RWPE2 (cell line): ENCODE measurements at regions not wholly inside any gene's neighbourhood (a gene's known extent, or its start where the extent isn't known, plus 50 kb on each side); places are given as distances from the start of the nearest gene placed in this dataset.

Experiments
- ATAC-seq: fragments of 200-7000 bp; cut with Tn5 transposase; 3 replicates; pipeline ENCODE4 v1.9.1; 2021; ENCODE audit warnings: low read depth
- DNase-seq: peaks from one replicate; pipeline ENCODE4 v3.0.0-alpha.2; 2020; ENCODE audit warnings: low spot score
- H3K27ac ChIP-seq: fragments of 450-650 bp; 2 replicates; pipeline ENCODE4 v1.5.1; 2017; ENCODE audit warnings: mild to moderate bottlenecking; ENCODE audit not compliant: poor library complexity, severe bottlenecking
- H3K27me3 ChIP-seq: fragments of 250-450 bp; sonication (Bioruptor Pico); 2 replicates; pipeline ENCODE4 v1.5.1; 2021; ENCODE audit warnings: mild to moderate bottlenecking, moderate library complexity; ENCODE audit not compliant: insufficient read depth, poor library complexity, severe bottlenecking
- H3K36me3 ChIP-seq: fragments of 250-450 bp; sonication (Bioruptor Pico); 2 replicates; pipeline ENCODE4 v1.5.1; 2020; ENCODE audit warnings: low read depth, mild to moderate bottlenecking, moderate library complexity
- H3K4me1 ChIP-seq: fragments of 250-450 bp; sonication (Bioruptor Pico); 2 replicates; pipeline ENCODE4 v1.5.1; 2021; ENCODE audit warnings: mild to moderate bottlenecking, moderate library complexity; ENCODE audit not compliant: insufficient read depth, poor library complexity, severe bottlenecking
- H3K4me3 ChIP-seq: fragments of 250-450 bp; sonication (Bioruptor Pico); 2 replicates; pipeline ENCODE4 v1.5.1; 2021; ENCODE audit warnings: mild to moderate bottlenecking, moderate library complexity; ENCODE audit not compliant: severe bottlenecking
- H3K9me3 ChIP-seq: fragments of 250-450 bp; sonication (Bioruptor Pico); 2 replicates; pipeline ENCODE4 v1.5.1; 2021; ENCODE audit warnings: mild to moderate bottlenecking, moderate library complexity; ENCODE audit not compliant: severe bottlenecking
- CTCF ChIP-seq: fragments of 450-650 bp; IDR thresholded peaks from one replicate; pipeline ENCODE4 v1.5.1; 2017; ENCODE audit warnings: mild to moderate bottlenecking, moderate library complexity; ENCODE audit not compliant: poor library complexity, severe bottlenecking

DNA sequence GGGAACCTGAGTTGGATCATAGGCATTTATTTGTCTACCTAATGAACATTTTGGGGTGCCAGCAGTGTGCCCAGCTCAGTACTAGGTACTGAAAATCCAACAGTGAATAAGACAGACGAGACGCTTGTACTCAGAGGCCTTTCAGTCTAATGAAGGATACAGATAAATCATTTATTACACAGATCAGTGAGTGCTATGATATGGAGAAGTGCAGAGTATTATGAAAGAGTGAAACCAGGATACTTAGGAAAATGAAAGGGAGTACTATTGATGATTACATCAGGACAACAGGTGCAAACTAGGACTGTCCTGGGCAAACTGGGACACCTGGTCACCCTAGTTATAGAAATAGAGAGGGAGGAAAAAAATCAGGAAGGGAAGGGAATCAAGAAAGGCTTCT, 207.5 kb upstream of the NCAM1 start:
- peaks cover 5% of the 10 kb centered on the region for H3K27me3 ChIP-seq
- no peaks in the 10 kb centered on the region for H3K4me1 ChIP-seq
- no peaks in the 10 kb centered on the region for H3K36me3 ChIP-seq
- H3K27ac ChIP-seq = no peak overlapping the region
- ATAC-seq = no peak
- H3K9me3 ChIP-seq = no peaks in the 10 kb centered on the region
- no peak overlapping the region for H3K4me3 ChIP-seq
- no peak for TF ChIP-seq CTCF
- no peak for DNase-seq

DNA sequence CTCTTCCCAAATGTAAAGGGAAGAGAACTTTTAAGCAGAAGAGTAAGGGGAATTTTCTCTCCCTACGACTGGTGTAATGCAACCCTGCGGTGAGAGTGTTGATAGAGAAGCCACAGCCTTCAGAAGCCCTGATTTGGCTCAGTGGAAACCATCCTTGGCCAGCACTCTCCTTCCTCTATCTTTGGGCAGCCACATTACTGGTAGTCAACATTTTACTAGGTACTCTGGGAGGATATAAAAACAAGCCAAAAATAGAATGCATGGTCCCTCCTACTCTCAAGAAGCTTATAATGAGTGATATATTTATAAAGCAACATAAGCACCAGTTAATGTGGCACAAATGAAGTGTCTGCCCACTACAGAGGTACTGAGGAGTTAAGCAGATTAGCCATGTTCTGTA, 201.8 kb upstream of the NCAM1 start:
- no peak for DNase-seq
- Histone ChIP-seq H3K27me3 (no peaks in the 10 kb centered on the region), H3K9me3 (no peaks in the 10 kb centered on the region), H3K36me3 (no peaks in the 10 kb centered on the region), H3K4me3 (no peak overlapping the region), H3K27ac (no peak overlapping the region), H3K4me1 (no peaks in the 10 kb centered on the region)
- no peak for ATAC-seq
- TF ChIP-seq CTCF = no peak

DNA sequence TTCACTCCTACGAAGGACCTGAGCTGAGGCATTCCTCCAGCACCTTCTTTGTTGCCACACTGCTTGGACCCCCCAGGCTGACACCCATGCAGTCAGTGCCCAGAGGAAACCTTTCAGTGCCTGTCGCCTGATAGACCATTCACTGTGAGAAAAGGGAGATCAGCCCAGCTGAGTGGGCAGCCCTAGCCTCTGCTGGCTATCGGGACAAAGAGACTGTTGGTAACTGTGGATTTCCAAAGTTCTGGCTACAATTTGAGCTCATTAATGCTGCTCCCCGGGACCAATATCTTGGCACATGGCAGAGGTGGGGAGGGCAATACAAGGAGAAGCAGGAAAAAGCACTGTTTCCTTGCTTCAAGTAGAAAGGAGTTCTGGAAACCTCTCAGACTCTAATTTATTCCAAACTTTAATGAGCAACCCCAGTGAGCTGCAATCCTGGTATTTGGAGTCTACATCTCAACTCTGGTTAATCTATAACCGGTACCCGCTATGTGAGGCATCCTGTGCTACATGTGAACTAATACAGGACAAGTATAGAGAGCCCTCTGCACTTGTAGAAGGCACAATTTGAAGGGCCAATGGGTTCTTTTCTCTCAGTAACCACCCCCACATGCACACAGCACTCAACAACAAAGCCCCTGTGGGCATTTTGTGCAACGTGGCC, 200.7 kb upstream of the NCAM1 start:
- no peaks in the 10 kb centered on the region for H3K27me3 ChIP-seq
- ATAC-seq (no peak), DNase-seq (no peak)
- H3K4me1 ChIP-seq = no peaks in the 10 kb centered on the region
- no peak for TF ChIP-seq CTCF
- H3K9me3 ChIP-seq = no peaks in the 10 kb centered on the region
- no peak overlapping the region for H3K27ac ChIP-seq
- H3K36me3 ChIP-seq = no peaks in the 10 kb centered on the region
- H3K4me3 ChIP-seq = no peak overlapping the region

GRCh38 chr11:112761911-112762706, 199.1 kb upstream of the NCAM1 start:
- DNase-seq = no peak
- Histone ChIP-seq H3K36me3 (no peaks in the 10 kb centered on the region), H3K9me3 (no peaks in the 10 kb centered on the region), H3K27me3 (no peaks in the 10 kb centered on the region), H3K4me1 (no peaks in the 10 kb centered on the region), H3K27ac (no peak overlapping the region), H3K4me3 (no peak overlapping the region)
- TF ChIP-seq CTCF = no peak
- no peak for ATAC-seq

DNA sequence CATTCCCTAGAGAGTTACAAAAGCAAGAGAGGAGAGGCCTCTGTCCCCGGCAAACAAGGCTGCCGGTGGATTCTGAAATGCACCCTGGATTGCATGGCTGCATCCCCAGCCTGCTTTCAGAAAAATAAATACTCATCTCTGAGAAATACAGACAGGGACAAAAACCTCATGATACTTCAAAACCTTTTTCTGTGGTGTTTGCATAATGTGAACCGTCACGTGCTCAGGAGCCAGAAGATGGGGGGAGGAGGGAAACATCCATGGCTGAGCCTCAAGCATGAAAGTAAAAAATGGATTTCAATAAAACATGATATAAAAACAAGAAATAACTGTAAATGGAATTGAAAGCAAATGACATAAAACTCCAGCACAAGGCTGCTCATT, 198.5 kb upstream of the NCAM1 start:
- no peak for TF ChIP-seq CTCF
- no peak overlapping the region for H3K27ac ChIP-seq

More for the DNA sequence above, 198.5 kb upstream of the NCAM1 start:
- Histone ChIP-seq H3K9me3 (no peaks in the 10 kb centered on the region), H3K4me3 (no peak overlapping the region), H3K27me3 (no peaks in the 10 kb centered on the region), H3K36me3 (no peaks in the 10 kb centered on the region), H3K4me1 (no peaks in the 10 kb centered on the region)
- DNase-seq = no peak
- ATAC-seq = no peak
